Fibroblast of skin of scalp (primary cell): ENCODE measurements at regions not wholly inside any gene's neighbourhood (a gene's known extent, or its start where the extent isn't known, plus 50 kb on each side); places are given as distances from the start of the nearest gene placed in this dataset.
"Not testable (repeated sequence)": the region's sequence is repeated elsewhere in the genome, so short reads cannot be mapped to it uniquely, and the experiment has no call there.

Experiments used
- DNase-seq: peaks from one replicate; pipeline ENCODE4 v3.0.0-alpha.2; 2013

DNA sequence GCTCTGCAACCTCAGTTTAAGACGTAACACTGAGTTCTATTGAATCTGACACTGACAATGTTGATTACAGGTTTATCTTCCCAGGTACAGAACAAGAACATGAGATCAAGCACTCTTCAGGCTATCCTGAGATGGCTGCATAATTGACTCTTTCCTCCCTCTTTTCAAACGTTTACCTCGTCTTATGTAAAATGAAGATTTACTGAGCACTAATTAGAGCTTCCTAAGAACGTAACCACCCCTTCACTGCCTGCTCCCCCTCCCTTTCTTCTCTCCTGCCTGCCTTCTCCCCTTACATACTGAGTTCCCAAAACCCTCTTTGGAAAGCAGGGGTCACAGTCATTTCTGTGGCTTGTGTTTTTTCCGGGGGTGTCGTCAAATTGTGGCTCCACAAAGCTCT, 86.2 kb upstream of the ADCY2 start:
- not testable (repeated sequence) for DNase-seq

DNA sequence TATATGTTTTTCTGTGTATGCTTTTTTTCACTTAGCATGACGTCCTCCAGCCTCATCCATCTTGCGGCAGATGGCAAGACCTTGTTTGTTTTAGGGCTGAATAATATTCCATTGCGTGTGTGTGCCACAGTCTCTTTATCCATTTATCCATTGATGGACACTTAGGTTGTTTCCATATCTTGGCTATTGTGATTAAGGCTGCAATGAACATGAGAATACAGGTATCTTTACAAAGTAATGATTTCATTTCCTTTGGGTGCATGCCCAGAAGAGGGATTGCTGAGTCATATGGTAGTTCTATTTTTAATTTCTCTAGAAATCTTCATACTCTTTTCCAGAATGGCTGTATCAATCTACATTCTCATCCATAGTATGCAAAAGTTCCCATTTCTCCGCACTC, 85.3 kb upstream of the ADCY2 start:
- DNase-seq = peak; percentile 30

DNA sequence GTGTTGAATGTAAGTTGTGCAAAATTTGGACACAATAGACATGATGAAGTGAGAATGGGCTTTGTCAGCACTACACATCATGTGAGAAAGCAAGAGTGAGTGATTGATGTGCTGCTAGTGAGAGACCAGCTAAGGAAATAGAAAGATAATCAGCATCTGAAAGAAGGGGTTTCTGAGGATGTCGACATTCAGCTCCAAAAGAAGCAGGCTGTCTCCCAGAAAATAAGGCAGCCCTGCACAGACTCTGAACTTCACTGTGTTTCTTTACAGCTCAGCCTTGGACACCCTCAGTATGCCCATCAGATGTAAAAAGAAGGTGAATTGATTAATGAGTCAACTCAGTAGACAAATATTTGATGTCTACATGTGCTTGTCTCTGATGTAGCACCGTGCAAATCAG, 80.8 kb upstream of the ADCY2 start:
- DNase-seq = no peak

DNA sequence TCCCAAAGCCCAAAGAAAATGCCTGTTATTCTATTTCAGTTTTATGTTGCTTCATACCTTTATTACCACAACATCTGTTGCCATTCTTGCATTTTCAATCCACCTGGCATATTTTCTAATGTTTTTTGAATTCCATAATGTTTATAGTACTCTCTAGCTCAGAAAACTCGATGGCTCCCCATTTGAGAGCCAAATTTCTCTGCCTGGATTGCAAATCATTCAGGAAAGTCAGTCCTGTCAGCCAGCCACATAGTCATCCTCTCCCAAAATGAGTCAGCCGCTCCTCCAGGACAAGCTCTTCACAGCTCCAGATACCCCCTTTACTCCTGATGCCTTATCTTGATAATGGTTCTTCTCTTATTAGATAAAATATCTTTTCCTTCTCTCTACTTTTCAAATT, 78.2 kb upstream of the ADCY2 start:
- peak; percentile 31 for DNase-seq

DNA sequence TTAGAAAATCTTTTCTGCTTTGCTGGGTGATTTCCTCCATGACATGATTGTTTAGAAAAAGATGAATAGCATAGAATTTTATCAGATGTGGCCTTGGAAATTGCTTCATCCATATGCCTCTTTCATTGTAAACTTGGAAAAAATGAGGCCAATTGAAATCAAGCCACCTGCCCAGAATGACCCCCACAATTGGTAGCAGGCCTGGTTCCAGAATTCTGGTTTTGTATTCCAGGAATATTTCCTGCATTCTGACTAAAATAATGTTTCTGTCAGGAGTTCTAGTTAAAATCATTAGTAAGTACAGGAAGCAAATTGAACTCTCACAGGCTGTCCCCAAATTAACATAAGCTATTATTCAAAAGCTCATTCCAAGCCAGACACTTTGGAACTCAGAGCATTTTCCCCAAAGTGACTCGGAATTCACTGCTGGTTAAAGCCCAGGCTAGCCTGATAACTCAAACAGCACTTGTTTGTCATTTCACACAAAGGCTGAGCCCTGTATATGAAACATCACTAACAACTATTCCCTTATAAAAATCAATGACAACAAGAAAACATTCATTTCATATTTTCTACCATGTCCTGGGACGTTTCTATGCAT, 75.1 kb upstream of the ADCY2 start:
- DNase-seq = peak; percentile 41

DNA sequence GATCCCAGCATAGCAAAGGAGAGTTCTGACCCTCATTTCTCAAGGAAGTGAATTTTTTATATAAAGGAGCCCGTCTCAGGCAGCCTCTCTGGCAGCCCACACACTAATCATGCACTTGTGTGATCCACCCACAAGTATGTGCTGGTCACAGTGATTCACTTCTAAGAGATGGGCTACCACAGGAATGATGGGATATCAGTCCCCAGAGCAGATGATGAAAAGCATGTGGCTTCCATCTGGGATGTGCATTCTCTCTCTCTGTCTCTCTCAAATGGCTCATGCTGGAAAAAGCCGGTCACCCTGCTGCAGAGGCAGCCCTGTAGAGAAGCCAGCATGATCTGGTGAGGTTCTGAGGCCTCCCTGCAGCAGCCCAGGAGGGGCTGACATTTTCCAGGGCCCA, 74.2 kb upstream of the ADCY2 start:
- peak; percentile 96 for DNase-seq

DNA sequence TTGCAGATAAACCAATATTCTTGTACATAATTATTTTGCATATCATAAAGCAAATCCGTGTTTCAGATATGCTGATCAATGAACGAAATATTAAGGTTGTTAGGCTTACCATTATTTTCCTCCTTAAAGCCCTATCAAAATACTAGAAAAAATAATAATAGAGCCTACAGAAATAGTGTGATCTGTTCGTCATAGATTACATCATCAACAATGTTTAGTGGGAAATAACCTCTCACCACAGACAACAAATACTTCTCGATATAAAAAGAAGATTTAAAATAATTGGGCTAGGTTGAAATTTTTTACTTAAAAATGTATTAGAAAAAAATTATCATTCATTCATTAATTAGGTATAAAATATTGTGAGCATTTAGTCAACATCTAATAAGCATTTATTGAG, 71.0 kb upstream of the ADCY2 start:
- no peak for DNase-seq

DNA sequence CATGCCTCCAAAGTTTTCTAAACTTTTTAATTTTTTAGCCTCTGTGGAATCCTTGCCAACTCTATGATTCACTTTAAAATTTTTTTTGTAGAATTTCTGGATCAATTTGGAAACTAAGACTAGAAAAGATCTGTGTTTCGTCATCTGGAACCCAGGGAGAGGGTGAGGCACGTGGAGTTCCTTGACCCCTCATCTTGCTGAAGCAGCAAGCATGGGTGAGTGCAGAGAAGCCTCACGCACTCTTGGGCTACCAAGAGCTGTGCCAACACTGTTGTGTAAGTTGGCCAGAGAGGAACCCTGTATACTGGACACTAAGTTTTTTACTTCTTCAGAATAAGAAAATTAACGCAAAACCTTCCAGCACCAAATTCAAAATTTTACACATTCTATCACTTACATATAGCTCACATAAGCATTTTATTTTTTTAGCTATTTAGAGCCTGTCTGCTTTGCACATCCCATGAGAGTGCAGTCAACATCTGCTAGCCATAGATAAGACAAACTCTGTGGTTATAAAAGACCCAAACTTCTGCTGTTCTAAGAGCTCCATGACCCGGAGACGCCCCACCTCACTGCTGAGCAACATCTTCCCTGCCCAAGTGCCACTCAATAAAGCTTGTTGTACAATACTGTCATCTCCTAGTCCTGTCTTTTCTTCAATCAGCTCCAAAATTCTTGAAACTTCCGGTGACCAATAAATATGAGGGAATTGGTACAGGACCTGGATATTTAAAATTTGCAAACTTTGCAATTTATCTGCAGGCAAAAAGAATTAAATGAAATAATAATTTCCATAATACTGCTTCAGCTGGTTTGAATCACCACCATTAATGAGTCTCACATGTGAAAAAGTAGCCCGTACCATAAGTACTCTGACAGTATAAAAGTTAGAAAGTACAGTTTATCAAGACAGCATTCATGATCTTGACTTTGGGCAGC, 69.7 kb upstream of the ADCY2 start:
- DNase-seq = peak; percentile 17

DNA sequence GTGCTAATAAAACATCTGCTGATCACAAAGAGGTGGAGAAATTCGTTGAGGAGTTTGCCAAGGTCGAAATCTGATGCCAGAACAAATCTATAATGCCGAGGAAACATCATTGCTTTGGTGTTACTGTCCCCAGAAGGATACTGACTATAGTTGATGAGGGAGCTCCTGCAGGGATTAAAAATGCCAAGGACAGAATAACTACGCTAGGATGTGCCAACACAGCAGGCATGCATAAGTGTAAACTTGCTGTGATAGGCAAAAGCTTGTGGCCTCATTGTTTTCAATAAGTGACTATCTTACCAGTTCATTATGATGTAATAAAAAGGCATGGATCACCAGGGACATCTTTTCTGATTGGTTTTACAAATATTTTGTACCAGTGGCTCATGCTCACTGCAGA, 66.8 kb upstream of the ADCY2 start:
- no peak for DNase-seq

DNA sequence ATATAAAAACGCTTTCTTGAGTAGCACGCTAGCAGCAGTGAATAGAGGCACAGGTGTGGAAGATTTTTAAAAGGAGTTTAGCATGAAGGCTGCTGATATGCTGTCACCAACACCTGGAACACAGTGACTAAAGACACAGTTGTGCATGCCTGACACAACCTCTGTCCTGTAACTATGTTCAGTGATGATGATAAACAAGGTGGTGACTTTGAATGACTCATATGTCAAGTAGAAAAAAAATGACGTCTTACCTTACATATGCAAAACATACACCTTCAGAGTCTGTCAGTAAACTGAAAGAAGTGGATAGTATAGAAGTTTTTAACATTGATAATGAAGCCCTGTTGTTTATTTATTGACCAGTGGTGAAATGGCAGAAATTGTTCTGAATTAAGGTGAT, 66.2 kb upstream of the ADCY2 start:
- no peak for DNase-seq

DNA sequence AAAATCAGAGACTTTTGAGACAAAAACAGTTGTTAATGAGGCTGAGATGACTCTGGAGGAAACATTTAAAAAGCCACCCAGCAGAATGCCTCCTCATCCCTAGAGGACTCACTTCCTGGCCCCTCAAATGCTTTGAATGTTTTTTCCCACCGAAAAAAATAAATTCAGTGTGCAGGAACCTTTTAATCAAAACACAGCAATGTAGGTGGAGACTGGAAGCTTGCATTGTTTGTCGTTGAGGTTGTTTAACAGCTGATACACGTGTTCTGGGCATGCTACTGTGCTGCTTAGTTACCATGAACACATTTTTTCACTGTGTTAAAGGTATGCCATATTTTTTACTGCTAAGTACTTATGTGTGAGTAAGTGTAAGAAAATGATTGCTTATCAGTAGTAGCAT, 65.7 kb upstream of the ADCY2 start:
- DNase-seq = peak; percentile 15

DNA sequence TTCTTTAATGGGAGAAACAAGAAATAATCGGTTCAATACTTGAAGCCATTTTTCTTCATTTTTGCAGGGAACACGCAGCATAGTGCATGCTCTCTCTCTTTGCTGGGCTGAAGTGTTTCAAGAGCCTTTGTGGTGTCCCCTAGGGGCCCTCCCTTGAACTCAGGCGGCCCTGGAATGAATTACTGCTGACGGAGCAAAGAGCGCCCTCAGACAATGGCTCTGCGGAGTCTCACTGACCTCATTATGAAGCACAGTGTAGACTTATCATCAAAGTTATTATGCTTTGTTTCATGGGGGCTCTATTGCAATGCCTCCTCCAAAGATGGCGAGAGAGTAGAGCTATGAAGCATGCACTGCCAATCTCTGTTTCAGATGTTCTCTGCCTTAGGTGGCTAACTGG, 64.8 kb upstream of the ADCY2 start:
- DNase-seq = no peak
